Activated CD4-positive, alpha-beta T cell treated with anti-CD3 and anti-CD28 coated beads for 48 hours (primary cell): ENCODE measurements at regions not wholly inside any gene's neighbourhood (a gene's known extent, or its start where the extent isn't known, plus 50 kb on each side); places are given as distances from the start of the nearest gene placed in this dataset.
"Not testable (repeated sequence)": the region's sequence is repeated elsewhere in the genome, so short reads cannot be mapped to it uniquely, and the experiment has no call there.

Experiments used
- DNase-seq: peaks from one replicate; pipeline ENCODE4 v3.0.0-alpha.2; 2020

DNA sequence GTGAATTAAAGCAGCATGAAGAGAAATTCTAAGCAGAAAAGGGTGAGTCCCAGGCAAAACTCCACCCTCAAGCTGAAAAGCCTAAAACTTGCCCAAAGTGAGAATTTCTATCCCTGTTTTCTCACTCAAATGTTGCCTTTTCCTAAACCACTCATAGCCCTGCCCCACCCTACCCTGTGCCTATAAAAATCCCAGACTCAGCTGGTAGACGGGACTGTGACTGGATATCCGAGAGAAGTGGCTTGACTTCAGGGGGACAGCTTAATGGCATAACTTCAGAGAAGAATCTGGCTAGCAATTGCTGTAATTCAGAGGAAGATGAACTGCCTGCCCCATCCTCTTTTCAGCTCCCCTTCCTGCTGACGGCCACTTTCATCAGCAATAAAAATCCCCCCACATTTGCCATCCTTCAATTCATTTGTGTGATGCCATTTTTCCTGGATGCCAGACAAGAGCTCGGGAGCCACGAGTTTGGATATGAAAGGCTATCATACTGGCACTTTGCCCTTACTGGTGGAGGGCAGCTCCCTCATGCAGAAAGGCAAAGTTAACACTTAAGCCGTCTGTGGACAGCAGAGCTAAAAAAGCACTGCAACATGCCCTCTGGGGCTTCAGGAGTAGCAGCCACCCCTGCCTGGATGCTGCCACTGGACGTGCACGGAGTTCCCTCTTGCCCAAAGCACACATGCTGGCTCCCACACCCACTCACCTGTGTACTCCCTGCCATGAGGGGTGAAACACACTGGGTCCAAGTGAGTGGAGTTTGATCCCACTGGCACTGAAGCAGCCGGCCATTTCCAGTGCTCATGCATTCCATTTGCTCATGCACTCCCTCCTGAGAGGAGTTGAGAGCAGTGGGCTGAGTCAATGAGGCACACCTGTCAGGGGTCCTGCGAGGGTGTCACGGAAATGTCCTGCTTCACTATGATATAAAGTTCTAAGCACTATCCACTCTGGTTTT is 670.6 kb downstream of the PLOD2 start:
- DNase-seq, result no peak

DNA sequence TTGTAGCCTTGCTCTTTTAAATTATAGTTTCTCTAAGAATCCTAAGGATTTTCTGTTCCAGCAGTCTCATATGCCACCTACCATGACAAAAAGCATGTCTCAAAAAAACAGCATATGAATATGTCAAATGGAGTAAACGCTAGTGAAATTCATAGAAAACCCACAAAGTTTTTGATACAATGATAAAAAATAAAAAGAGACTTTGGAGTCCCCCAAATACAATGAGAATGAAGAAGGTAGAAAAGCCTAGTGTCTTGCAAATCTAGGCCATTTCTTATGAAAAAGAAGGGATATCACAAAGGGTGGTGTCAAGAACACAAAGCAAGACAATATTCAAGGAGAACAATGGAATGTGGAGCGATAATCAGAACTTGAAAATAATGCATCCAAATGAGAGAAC is 668.5 kb downstream of the PLOD2 start:
- DNase-seq, result no peak

DNA sequence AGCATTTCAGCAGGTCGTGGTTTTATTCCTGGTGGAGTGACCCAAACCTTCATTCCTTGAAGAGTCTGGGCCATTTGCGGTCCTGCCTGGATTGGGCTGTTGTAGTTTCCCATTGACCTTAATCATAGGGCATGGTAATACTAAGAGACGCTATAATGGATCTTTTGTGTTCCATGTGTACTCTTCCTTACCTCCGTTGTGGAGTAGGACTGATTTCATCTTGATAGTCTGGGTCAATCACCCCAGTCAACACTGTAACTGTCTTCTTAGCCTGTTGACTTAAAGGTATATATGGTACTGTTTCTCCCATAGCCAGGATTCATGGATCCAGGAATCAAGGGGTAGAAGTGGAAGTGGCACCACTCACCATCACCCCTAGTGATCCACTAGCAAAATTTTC is 643.6 kb downstream of the PLOD2 start:
- DNase-seq, result not testable (repeated sequence)

DNA sequence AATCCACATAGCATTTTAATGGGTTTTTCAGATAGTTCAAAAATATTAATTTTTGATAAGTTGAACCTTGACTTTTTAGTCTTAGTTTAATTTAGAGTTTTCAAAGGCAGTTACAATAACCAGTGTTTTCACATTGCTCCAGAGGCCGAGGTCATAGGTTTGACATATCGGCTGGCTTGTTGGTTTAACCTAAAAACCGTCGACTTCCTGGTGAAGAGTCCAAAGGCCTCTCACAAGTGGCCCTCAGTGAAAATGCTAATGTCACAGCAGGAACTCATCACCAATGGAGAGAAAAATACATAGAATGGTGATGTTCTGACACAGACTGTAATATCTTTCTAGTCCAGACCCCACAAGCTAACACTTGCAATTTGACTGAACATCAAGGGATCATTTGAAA is 642.3 kb downstream of the PLOD2 start:
- DNase-seq, result no peak

DNA sequence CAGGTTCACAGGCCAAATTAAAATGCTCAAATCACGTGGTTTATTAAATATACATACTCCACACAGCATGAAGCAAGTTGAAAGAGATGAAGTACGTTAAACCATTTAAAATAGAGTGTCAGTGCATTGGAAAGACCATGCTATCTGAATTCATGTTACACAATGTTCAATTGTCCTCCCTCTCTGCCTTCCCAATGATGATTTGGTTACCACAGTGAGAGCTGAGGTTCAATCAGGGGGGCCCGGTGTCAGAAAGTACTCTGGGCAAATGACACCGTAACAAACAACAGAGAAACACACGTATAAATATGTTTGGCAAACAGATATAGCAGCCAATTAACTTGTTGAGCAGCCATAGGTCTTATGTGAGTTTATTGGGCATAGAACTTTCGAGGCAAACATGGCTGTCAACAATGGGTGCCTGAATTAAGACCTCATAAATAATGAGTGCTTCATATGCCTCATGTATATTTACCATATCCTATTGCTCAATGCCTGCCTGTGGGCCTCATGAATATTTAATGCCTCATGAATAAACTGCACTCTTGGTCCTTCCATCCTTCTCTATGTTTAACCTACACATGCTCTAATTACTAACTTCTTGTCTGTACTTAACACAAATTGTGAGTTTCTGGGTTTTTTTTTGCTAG is 641.5 kb downstream of the PLOD2 start:
- DNase-seq, result no peak

DNA sequence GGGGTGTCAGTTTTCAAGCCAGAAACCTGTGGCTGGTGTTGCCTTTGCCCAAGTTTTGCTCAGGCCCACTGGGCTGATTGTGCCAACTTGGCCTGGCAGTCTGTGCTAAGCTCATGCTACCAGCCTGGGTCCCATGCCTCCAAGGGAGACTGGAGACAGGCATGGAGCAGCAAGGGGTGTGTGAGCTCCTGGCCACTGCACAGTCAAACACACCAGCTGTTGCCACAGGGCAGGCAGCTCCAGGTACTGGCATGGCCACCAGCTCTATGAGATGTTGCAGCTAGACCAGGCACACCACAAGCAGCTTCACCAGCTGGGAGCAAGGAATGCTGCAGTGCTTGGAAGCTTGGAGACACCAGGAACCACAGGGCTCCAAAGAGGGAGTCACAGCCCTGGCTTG is 638.8 kb downstream of the PLOD2 start:
- DNase-seq, result no peak

DNA sequence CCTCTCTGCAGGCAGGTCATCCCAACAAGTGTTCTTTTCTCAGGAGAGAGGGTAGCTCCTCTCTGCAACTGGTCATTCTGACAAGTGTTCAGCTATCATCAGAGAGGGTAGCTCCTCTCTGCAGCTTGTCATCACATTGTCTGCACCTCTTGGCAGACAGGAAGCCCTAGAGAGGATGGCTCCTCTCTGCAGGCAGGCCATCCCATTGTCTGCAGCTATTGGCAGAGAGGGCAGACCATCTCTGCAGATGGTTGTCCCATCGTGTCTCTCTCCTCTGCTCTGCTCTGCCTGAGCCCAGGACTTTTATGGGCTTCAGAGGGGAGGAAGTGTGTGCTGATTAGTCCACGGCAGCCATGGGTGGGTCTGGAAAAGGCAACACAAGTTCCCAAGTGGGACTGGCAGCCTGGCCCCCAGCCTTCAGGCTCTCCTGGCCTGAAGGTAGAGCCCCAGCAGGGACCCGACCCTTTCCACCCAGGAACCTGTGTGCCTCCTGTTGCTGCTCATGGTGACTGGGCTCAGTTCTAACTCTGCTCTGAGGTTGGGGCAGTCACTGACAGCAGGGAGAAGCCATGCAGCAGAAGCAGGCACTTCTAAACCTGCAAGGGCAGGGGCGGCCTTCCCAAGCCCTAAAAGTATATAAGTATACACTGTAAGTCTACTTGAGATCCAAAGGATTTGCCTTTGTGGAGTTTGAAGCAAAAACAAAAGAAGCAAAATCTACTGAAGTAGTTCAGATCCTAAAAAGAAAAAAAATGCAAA is 637.9 kb downstream of the PLOD2 start:
- DNase-seq, result no peak

DNA sequence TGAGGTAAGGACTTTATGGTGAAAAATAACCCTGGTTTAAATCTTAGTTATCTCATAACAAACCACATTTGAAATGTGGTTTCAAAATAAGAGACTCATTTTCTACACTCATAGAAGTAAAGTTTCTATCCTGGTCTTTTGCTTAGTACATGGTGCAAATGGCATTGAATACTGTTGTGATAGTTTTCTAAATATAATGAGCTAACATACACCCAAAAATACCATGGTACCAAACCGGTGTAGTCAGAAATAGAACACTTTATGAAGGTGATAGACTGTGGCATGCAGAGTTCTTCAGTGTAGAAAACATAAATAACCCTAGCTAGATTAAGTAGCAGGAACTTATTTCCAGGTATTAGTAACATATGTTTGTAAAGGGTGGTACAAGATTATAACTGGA is 629.4 kb downstream of the PLOD2 start:
- no peak for DNase-seq

DNA sequence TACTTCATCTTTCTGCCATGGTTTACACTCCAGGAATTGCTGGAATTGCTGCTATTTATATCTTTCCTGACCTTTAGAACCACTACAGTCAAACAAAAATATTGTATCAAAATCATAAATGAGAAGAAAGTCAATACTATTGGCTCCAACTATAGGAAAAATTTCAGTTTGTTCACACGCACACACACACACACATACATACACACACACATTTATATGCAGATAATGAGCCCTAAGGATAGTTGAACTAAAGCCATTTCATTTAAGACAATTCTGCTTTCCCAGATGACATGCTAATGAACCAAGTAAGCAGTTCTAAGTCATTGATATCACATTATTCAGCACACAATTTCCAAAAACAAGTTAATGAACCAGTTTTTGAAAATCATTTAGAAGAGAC is 627.3 kb downstream of the PLOD2 start:
- DNase-seq, result no peak

DNA sequence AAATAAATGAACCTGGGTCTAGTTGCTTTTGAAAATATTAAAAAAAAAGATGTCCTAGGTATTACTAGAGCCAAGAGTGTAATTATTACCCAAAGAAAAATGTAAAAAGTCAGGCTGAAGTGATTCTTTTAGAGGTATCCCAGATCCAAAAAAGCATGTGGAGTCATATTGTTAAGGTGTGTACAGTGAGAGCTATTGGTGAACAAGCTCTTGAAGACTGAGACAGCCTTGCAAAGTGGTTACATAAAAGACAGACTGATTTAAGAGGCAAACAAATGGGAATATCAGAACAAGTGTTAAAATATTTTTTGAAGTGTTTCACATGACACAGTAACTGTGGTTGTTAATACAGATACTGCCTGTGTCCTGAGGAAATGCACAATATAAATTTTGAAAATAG is 624.5 kb downstream of the PLOD2 start:
- DNase-seq, result no peak

DNA sequence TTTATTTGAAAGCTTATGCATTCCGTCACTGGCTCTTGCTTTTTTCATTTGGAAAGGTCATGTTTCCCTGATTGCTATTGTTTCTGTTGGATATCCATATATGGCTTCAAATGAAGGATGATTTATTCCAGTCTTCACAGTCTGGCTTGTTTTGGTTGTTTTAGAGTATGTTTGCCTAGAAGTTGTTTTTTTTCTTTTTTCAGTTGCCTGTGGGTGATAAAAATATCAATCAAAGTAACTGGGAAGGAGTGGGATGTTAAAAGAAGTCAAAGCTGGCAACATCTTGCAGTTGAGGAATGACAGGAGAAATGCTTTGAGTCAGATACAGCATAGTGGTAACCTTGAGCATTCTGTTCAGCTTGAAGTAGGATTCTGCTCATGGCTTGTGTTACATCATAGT is 610.5 kb downstream of the PLOD2 start:
- DNase-seq, result no peak

DNA sequence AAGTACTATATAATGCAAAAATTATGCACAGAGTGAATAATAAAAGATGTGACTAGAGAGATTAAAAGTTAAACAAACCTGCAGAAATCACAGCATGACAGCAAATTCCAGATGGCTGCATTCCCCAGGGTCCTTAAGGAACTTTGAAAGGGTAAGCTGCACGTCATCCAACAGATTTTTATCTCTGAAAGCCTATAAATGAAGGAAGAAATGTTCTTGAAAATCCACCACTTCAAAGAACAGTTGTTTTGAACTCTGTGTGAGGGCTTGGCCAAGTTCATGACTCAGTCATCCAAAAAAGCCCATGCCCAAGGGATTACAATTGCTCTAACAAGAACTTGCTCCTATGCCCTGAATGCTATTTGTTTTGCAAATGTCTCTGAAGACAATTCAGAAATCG is 603.6 kb downstream of the PLOD2 start:
- DNase-seq, result no peak

DNA sequence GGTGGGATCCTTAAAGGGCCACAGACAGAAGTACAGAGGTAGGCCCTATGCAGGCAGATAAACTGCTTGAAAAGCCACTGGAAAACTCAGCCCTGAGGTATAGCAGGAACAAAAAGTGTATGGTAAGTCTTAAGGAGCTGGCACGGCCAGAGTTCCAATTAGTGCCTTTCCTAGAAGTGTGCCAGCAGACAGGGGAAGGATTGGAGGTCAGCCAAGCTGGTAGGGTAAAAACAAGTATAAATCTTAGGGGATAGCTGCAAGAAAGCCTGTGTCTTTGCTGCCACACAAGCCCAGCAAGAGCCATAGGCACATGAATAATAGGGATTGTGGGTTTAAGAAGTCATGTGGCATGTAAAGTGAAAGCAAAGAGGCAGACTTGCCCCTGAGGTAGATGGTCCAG is 582.5 kb downstream of the PLOD2 start:
- no peak for DNase-seq

DNA sequence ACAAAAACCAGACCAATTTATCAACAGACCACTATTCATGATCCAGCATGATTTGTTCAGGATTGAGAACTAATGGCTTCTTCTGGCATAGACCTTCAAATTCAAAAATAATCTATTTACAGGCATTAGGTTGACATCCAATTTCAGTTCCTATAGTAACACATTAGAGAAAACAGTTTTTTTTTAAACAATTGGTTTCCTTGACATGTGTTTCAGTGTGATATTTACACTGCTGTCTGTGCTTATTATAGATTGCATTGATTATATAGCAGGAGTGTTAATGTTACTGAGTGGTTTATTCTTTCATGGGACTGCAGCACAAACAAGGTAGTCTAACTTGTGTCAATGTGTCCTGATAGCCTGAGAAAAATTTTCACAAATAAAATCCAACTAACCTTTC is 579.3 kb downstream of the PLOD2 start:
- no peak for DNase-seq

DNA sequence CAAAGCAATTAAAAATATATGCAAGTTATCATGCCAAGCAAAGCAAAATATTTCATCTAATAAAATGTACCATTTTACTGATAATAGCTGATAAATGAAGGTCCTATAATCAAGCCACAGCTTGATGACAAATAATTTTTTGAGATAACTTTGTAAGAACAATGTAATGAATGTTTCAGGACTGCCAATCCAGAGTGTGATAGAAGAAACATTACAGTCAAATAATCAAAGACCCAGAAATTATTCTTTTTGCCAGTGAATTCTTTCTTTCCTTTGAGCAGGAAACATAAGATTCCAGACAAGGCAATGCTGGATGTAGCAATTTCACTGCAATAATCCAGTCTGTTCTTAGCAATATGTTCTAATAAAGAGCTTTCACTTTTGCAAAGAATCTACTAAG is 556.1 kb downstream of the PLOD2 start:
- no peak for DNase-seq

DNA sequence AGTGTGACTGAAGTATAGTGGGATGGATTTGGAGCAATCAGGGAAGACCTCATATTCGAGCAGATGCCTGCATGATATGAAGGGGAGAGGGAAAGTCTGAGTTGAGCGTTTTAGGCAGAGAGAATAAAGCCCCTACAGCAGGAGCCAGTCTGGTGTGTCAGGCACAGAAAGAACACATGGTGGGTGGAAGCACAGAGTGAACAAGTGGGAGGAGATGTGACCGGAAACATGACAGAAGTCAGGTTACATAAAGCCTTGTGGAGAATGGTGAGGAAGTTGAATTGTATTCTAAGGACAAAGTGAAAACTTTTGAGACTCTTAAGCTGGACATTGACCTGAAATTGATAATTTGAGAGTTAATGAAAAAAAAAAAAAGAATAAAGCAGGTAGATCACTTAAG is 541.0 kb downstream of the PLOD2 start:
- no peak for DNase-seq

DNA sequence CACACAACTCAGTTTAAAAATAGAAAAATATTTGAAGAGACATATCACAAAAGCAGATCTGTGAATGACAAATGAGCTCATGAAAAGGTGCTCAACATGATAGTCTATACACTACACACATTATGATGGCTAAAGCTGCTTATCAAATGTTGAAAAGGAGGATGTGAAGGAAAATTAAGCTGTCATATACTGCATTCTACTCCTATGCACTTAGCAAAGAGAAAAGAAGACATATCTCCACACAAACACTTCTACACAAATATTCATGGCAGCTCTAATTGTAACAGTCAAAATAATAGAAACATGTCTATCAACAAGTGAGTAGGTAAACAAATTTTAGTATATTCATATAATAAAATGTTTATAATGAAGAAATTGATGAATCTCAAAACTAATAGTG is 540.5 kb downstream of the PLOD2 start:
- DNase-seq, result no peak

DNA sequence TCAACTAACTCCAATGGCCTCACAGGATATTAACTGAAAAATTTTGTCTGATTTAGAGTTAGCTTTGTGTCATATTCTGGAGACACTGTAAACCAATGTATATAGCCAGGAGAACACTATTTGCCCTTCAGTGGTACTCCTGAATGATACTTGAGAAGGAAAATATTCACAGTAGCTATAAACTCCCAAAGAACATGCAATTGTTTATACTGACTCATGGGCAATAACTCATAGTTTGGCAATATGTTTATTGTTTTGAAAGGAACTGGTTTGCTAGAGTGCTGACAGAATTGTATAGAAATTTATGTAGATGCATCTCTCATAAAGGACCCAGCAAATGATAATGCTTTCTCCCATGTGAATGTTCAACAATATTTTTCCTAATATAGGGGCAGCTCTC is 537.6 kb downstream of the PLOD2 start:
- DNase-seq, result no peak

DNA sequence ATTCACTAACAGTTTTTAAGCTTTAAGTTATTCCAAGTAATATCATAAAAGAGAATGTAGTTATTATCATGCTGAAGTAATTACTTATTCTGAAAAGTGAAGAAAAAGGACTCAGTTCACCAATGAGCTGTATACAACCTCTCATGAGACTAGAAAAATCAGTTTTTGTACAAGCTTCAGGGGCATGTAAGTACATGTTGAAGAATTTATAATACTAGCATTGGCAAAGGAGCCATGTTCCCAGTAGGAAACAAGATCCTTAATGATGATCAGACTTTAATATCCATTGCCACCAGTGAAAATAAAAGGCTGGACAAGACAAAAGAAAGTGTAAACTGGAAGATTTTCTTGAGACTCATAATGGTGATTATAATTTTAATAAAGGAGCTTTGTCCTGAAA is 532.8 kb downstream of the PLOD2 start:
- no peak for DNase-seq

DNA sequence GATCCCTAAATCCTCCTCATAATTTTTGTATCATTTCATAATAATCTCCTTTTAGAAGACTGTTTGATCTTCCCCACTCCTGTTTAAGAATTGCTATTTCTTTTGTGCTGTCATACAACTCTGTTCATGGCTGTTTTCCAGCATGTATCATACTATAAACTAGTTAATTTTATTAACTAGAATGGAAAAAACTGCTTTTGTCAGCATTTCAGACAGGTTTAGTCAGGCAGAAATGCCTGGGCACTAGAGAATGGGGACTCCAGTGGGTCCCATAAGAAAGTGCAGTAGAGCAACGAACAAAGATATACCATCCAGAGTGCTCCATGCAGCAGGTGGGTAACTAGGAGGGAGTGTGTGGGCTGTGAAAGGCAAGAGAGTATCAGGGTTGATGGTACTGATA is 523.9 kb downstream of the PLOD2 start:
- no peak for DNase-seq

DNA sequence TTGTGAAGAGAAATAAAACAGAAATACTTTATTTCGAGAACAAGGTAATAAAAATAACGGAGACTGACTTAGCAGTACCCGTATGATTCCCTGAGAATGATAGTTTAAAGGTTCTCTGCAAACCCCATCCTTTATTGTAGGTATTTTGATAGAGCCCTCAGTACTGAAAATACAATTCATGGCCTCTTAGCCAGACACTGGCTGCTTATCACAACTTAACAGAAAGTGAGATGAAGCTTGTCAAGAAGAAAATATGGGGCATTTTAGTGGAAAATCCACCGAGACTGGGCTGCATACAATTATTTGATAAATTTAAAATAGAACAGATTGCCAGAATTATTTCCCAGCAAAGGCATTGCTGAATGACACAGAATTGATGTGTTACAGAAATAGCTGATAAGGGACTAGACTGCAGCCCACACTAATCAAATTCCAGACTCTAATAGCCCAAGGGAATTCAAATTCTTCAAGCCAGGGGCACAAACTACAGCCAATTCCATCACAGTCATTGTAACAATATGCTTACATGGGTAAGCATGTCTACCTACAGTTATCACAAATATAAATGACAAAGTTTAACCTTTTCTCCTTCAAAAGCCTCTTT is 521.9 kb downstream of the PLOD2 start:
- no peak for DNase-seq

DNA sequence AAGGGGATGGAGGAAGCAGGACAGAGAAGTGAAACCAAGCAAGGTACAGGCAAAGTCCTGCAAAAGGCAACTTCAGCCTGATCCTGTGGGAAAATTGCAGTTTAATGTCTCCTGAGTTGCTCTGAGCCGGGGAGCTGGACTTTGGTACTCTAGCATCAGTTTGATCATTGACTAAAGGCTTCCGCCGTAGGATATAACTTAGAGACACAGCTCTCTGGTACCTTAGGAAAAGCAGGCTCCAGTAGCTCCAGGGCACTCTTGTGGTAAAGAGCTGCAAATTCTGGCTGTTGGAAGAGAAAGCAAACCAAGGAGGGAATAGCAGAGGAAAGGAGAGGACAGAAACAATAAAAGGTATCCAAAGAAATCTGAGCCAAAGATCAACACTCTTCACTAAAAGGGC is 521.1 kb downstream of the PLOD2 start:
- DNase-seq, result no peak

DNA sequence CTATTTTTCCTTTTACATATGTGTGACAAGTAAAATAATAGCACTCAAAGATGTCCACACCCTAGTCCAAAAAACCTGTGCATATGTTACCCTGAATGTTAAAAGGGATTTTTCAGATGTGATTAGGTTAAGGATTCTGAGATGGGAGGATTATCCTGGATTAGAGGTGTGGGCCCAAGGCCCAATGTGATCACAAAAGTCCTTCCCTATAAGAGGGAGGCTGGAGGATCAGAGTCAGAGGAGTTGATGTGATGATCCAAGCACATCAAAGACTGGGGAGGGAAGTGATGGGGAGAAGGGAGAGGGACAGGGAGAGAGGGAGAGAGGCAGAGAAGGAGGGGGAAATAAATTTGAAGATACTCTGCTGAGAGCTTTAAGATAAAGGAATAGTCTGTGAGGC is 512.6 kb downstream of the PLOD2 start:
- no peak for DNase-seq
